Fibroblast of mammary gland (primary cell): ENCODE measurements at regions not wholly inside any gene's neighbourhood (a gene's known extent, or its start where the extent isn't known, plus 50 kb on each side); places are given as distances from the start of the nearest gene placed in this dataset.
A peak's percentile ranks its signal among the peaks of the same experiment; 100 is the strongest.
"Not testable (repeated sequence)": the region's sequence is repeated elsewhere in the genome, so short reads cannot be mapped to it uniquely, and the experiment has no call there.

ENCODE experiments used
- DNase-seq: peaks from one replicate; pipeline ENCODE4 v3.0.0-alpha.2; 2010; ENCODE audit warnings: low read depth
- H3K4me3 ChIP-seq: 2 replicates; pipeline ENCODE4 v1.5.1; 2011; ENCODE audit warnings: low read depth, mild to moderate bottlenecking, low read length, moderate library complexity; ENCODE audit not compliant: control insufficient read depth
- TF ChIP-seq, protein P1 (sequence below): conservative IDR thresholded peaks from 2 replicates; pipeline ENCODE4 v1.5.1; 2011; ENCODE audit warnings: low read depth, low read length, inconsistent platforms; ENCODE audit not compliant: control insufficient read depth, insufficient read depth

DNA sequence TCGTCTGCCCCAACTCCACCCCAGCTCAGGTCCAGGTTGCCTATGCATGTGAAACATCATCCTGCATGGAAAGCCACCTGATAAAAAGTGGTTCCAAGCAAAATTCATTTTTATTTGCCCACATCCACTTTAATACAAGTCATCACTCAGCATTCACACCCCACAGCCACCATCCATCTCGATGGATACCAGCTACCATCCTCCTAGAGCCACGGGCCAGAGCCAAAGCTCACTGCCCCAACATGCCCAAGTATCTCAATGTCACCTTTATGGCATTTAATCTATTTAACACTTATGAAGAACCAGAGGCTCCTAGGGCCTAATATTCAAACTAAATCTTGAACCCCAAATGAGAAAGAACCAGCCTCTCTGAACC is 70.5 kb downstream of the COPRS start:
- TF ChIP-seq, protein P1, sequence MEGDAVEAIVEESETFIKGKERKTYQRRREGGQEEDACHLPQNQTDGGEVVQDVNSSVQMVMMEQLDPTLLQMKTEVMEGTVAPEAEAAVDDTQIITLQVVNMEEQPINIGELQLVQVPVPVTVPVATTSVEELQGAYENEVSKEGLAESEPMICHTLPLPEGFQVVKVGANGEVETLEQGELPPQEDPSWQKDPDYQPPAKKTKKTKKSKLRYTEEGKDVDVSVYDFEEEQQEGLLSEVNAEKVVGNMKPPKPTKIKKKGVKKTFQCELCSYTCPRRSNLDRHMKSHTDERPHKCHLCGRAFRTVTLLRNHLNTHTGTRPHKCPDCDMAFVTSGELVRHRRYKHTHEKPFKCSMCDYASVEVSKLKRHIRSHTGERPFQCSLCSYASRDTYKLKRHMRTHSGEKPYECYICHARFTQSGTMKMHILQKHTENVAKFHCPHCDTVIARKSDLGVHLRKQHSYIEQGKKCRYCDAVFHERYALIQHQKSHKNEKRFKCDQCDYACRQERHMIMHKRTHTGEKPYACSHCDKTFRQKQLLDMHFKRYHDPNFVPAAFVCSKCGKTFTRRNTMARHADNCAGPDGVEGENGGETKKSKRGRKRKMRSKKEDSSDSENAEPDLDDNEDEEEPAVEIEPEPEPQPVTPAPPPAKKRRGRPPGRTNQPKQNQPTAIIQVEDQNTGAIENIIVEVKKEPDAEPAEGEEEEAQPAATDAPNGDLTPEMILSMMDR: no peak
- no peak for DNase-seq
- no peak overlapping the region for H3K4me3 ChIP-seq

DNA sequence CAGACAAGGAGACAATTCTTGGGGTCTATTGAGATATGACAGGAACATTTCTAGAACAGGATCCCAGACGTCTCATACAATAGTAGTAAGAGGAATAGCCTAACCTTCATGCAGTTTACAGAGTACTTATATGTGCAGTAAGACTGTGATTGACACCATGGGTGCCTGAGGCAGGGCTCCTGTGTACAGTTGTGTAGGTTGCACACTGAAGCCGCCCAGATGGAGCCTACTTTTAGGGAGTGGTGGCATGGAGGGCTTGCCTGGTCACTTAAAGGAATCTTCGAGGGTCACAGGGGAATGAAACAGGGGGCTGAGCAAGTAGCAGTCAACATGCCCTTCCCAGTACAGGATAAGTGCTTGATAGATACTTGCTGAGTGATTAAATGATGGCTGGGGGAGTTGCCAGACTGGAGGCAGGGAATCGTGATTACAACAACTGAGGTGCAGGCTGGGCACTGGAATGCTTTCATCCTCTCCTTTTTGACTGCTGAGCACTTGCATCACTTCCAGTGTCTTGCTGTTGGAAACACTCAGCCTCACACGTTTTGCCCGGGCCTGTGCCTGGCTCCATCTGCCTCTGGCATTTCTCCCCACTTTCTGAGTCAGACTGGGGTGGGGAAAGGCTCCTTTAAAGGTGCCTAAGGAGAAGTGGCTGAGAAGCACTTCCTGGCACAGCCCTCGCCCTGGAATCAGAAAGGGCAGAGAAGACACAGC is 71.0 kb downstream of the COPRS start:
- TF ChIP-seq, protein P1: no peak

DNA sequence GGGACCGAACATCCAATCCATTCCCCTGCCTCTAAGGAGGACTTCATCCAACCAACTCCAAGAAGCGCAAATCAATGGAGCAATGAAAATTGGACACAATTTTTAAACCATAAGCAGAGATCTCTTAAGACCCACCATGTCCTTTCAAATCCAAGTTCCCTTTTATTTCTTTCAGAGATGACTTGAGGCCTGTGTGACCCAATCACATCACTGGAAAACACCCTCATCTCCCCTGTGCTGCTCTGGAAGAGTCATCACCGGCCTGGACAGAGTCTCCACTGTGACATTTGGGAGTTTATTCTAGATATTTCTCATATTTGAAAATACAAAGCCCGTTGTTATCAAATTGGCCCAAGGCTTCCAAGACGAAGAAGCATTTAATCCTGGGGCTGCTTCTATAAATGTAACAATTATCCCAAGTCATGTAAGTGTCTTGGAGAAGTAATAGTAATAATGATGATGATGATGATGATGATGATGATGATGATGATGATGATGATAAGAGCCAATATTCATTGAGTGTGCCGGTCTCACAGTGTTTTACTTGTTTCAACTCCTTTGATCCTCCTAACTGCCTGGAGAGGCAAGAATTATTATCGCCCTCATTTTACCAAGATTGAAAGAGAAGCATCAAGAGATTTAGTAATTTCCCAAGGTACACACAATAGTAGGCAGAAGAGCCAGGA is 72.1 kb downstream of the COPRS start:
- no peak overlapping the region for H3K4me3 ChIP-seq
- DNase-seq: no peak
- TF ChIP-seq, protein P1: no peak

More for the DNA sequence above, 71.0 kb downstream of the COPRS start:
- peak; percentile 91 for DNase-seq
- H3K4me3 ChIP-seq: no peak overlapping the region

DNA sequence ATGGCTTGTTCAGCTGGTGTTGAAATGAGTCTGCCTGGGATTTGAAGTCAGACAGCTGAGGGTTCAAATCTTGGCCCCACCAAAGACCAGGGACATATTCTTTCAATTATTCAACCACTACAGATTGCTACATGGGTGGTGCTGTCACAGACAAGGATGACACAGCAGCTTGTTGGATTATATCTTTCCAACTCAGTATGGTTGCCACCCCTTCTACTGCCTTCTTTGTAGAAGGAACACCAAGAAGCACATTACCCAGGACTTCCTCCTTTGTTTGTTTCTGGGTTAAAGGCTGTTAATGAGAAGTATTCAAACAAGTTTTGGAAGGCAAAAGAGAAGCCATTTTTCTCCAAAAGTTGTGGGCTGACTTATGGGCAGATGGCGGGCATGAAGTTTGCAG is 78.6 kb downstream of the COPRS start:
- TF ChIP-seq, protein P1: no peak
- no peak for DNase-seq
- H3K4me3 ChIP-seq: no peak overlapping the region

DNA sequence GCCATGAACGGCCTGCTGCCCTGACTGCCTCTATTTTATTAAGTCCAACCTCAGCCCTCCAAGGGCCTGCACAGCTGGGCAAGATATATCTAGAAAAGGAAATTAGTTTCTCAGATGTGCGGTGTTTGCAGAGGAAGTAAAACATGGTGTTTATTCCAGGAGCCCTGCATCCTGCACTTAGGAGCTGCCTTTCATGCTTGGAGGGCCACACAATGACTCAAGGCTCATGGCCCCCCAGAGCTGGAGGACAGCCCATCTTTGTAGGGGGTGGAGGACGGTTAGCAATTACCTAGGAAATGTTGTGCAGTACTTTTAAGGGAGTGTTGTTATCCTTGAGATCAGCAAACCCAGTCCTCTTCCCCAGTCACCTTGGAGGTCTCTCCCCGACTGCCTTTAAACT is 80.5 kb downstream of the COPRS start:
- no peak overlapping the region for H3K4me3 ChIP-seq
- TF ChIP-seq, protein P1: no peak

DNA sequence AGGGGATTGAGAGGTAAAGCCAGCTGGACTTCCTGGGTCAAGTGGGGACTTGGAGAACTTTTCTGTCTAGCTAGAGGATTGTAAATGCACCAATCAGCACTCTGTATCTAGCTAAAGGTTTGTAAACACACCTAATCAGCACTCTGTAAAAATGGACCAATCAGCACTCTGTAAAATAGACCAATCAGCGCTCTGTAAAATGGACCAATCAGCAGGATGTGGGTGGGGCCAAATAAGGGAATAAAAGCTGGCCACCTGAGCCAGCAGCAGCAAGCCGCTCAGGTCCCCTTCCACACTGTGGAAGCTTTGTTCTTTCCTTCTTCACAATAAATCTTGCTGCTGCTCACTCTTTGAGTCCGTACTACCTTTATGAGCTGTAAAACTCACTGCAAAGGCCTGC is 87.7 kb downstream of the COPRS start:
- not testable (repeated sequence) for DNase-seq, H3K4me3 ChIP-seq

More for the DNA sequence above, 80.5 kb downstream of the COPRS start:
- no peak for DNase-seq

DNA sequence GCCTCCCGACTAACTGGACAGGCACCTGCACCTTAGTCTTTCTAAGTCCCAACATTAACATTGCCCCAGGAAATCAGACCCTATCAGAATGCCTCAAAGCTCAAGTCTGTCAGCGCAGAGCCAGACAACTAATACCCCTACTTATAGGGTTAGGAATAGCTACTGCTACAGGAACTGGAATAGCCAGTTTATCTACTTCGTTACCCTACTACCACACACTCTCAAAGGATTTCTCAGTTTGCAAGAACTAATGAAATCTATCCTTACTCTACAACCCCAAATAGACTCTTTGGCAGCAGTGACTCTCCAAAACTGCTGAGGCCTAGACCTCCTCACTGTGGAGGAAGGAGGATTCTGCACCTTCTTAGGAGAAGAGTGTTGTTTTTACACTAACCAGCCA is 88.5 kb downstream of the COPRS start:
- not testable (repeated sequence) for DNase-seq, H3K4me3 ChIP-seq

DNA sequence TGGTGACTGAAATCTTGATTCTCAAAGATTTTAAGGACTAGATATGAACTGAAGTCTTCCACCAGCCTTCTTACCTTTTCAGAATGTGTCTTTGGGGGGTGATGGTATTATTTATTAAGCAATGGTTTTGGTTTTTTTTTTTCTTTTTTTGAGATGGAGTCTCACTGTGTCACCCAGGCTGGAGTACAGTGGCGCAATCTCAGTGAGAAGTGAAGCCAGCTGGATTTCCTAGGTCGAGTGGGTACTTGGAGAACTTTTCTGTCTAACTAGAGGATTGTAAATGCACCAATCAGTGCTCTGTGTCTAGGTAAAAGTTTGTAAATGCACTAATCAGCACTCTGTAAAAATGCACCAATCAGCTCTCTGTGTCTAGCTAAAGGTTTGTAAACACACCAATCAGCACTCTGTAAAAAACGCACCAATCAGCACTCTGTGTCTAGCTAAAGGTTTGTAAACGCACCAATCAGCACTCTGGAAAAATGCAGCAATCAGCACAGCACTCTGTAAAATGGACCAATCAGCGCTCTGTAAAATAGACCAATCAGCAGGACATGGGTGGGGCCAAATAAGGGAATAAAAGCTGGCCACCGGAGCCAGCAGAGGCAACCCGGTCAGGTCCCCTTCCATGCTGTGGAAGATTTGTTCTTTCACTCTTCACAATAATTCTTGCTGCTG is 97.1 kb downstream of the COPRS start:
- H3K4me3 ChIP-seq: not testable (repeated sequence)
- DNase-seq: peak; percentile 15
